Lower leg skin (tissue), 4 donors: ENCODE measurements at regions not wholly inside any gene's neighbourhood (a gene's known extent, or its start where the extent isn't known, plus 50 kb on each side); places are given as distances from the start of the nearest gene placed in this dataset.
"Not testable (repeated sequence)": the region's sequence is repeated elsewhere in the genome, so short reads cannot be mapped to it uniquely, and the experiment has no call there.

Experiments
- DNase-seq, 2 donors: peaks; one replicate each; pipeline ENCODE4 v3.0.0-alpha.2; 2019; ENCODE audit warnings: low spot score in 2 of 2
- H3K4me3 ChIP-seq: fragments of 200-600 bp; sonication (generic); 2 replicates; pipeline ENCODE4 v1.5.1; 2017; ENCODE audit warnings: mild to moderate bottlenecking, low read depth; ENCODE audit not compliant: poor library complexity, severe bottlenecking
- CTCF ChIP-seq, 3 donors: fragments of 450-650 bp; IDR thresholded peaks; one replicate each; pipeline ENCODE4 v1.5.1; 2016; ENCODE audit warnings: antibody characterized with exemption in 3 of 3, mild to moderate bottlenecking in 3 of 3, moderate library complexity in 2 of 3
- POLR2A ChIP-seq, 2 donors: fragments of 450-650 bp; IDR thresholded peaks; one replicate each; pipeline ENCODE4 v1.6.1; 2016 to 2017; ENCODE audit warnings: antibody characterized with exemption in 2 of 2, mild to moderate bottlenecking in 1 of 2, moderate library complexity in 1 of 2
- WGBS, 2 donors: methylation state at CpG; one replicate each; pipeline ENCODE4 v1.1.5; 2018; 5-methylcytosine and 5-hydroxymethylcytosine counted together
- intact Hi-C: fragments of 100-400 bp; cut with DNase I; formaldehyde crosslinking; loops from one replicate; pipeline ENCODE4 v1.15.0; 2023; ENCODE audit warnings: low total_unique reads

GRCh38 chr13:107612376-107612775 lies 603.0 kb downstream of the LIG4 start:
- intact Hi-C loops = no loop called here
- H3K4me3 ChIP-seq = no peak overlapping the region
- 78 to 92% methylated on average over 6 of the region's 6 CpGs for WGBS, 2 donors
- no peak for DNase-seq
- no peak for TF ChIP-seq CTCF (IDR thresholded peaks at IDR 0.05)
- no peak for TF ChIP-seq POLR2A (IDR thresholded peaks at IDR 0.05)

- DNase-seq = no peak
- intact Hi-C loops = no loop called here
- H3K4me3 ChIP-seq = no peak overlapping the region
- TF ChIP-seq POLR2A (IDR thresholded peaks at IDR 0.05) (no peak), CTCF (IDR thresholded peaks at IDR 0.05) (no peak)
- WGBS, 2 donors = 90 to 92% methylated on average over 9 of the region's 9 CpGs
These were observed 606.6 kb downstream of the LIG4 start for GRCh38 chr13:107608736-107609135.

- no peak for DNase-seq
- 58 to 80% methylated on average over 4 of the region's 4 CpGs for WGBS, 2 donors
- H3K4me3 ChIP-seq = no peak overlapping the region
- TF ChIP-seq POLR2A (IDR thresholded peaks at IDR 0.05) (no peak), CTCF (IDR thresholded peaks at IDR 0.05) (no peak)
- intact Hi-C loops = no loop called here
These were observed 614.4 kb downstream of the LIG4 start for GRCh38 chr13:107600971-107601370.

GRCh38 chr13:107596306-107596705 lies 619.0 kb downstream of the LIG4 start:
- 67 to 68% methylated on average over 5 of the region's 5 CpGs for WGBS, 2 donors
- intact Hi-C loops, DNase-seq, H3K4me3 ChIP-seq: not testable (repeated sequence)

GRCh38 chr13:107590556-107590955 lies 624.8 kb downstream of the LIG4 start:
- H3K4me3 ChIP-seq = no peak overlapping the region
- intact Hi-C loops = no loop called here
- DNase-seq = no peak
- 72 to 82% methylated on average over 3 of the region's 3 CpGs for WGBS, 2 donors
- TF ChIP-seq CTCF (IDR thresholded peaks at IDR 0.05) (no peak), POLR2A (IDR thresholded peaks at IDR 0.05) (no peak)

- no peak for DNase-seq
- no peak overlapping the region for H3K4me3 ChIP-seq
- WGBS, 2 donors = 70 to 84% methylated on average over 2 of the region's 2 CpGs
- TF ChIP-seq POLR2A (IDR thresholded peaks at IDR 0.05) (no peak), CTCF (IDR thresholded peaks at IDR 0.05) (no peak)
- intact Hi-C loops = no loop called here
These were observed 627.7 kb downstream of the LIG4 start for GRCh38 chr13:107587681-107588080.
